Left forelimb (tissue), 1 donor: ENCODE measurements at regions not wholly inside any gene's neighbourhood (a gene's known extent, or its start where the extent isn't known, plus 50 kb on each side); places are given as distances from the start of the nearest gene placed in this dataset.
A peak's percentile ranks its signal among the peaks of the same experiment; 100 is the strongest.

Source experiments
- DNase-seq: peaks from one replicate; pipeline ENCODE4 v3.0.0-alpha.2; 2018; ENCODE audit warnings: low spot score

- DNase-seq: no peak
These were observed 154.1 kb upstream of the HS6ST1 start for GRCh38 chr2:128472789-128473174.

DNA sequence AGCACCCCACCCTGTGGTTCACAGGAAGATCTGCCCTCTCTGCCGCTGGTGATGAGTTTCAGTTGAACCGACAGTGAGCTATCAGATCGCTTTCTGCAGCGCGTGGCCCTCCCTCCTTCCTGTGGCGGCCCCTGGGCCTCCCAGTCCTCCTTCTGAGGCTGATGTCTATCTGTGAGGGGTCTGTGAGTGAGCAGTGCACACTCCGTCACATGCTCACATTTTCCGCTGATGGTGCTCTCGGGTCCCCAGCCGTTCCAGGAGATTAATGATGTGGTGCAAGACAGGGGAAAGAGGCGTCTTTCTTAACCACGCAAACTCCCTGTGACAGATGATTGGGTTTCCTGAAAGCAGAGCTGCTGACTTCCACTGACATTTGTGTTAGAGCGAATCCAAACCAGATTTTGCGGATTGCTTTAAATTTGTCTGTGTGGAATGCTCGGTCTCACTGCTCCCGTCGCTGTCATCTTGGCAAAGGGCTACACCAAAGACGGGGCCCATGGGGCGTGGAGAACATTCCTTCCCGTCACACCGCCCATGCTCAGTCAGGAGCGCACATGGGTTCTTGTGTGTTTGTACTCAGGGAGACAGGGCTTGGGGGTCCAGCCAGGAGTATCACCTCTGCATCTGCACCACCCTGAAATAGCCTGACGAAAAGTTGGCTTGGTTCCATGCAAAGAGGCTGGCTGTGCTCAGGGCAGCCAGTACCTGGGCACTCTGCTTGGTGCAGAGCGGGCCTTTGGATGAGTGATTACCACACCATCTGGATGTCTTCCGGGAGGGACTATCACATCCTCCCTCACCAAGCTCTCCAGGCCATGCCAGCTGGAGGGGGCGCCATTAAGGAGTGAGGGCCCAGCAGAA lies 154.7 kb upstream of the HS6ST1 start:
- peak; percentile 91 for DNase-seq

DNA sequence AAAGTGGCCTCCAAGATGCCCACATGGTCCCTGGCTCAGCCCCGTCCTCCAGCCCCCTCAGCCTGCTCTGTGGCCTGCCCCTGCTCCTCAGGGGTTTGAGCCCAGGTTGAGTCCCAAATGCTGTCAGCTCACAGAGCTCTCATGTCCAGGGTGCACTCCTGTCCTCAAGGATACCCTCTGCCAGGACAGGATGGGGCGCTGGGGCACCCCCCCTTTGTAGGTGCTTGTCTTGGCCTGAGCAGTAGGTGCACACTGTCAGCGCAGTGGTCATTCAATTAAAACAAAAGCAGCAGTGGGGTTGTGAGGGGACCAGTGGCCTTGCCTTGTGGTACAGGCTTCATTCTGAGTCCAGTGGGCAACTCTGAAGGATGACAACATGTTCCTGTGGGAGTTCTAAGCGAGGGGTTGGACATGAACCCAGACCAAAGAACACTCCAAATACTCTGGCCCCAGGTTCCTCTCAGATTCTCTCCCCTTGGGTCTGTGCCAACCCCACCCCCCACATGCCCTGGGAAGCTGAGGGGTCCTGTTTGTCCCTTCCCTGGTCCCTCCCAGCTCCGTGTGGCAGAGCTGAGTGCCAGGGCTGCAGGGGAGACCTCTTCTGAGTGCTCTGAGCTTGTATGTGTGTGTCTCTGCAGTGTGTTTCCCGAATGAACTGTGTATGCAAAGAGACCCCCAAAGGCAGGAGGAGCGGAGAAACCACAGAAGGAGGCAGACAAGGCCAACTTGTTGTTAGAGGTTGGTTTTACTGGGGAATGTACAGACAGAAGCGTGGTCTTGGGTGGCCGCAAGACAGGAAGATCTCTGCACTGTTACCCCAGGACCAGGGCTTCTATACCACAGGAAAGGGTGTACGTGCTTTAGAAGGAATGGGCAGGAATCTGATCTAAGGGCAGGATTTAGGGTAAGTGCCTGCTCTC lies 155.6 kb upstream of the HS6ST1 start:
- peak; percentile 67 for DNase-seq

- DNase-seq: peak; percentile 61
These were observed 156.3 kb upstream of the HS6ST1 start for GRCh38 chr2:128474962-128475361.

DNA sequence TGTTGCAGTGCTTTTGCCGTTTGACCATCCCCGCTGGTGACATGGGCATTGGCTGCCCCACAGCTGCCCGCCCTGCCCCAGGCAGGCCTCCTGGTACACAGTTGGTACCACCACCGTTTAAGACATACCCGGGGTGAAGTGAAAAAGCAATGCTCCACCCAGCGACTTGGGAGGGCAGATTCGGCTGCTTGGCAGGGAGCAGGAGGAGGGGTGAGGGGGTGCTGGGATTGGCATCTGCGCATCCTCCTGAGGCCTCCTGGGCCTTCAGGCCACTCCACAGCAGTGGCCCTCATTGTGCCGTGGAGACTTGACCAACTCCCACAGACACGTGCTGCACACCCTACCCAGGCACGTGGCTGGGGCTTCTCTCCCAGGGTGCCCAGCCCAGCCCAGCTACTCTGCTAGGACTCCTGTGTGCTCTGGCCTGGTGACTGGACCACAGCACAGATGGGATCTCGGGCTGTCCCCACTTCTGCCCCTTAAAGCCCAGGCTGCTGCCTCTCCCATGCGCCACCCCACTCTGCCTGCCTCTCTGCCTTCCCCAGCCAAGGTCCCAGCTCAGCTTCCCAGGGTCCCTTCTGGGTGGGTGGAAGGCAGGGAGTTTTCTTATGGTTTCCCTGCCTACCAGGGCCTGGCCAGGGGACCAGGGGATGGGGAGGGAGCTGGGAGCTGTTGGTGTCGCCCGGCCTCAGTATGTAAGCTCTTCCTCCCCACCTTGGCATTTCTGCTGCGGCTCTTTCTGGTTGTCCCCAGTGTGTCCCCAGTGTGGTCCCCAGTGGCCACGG lies 157.0 kb upstream of the HS6ST1 start:
- peak; percentile 58 for DNase-seq

GRCh38 chr2:128477026-128477820 lies 158.6 kb upstream of the HS6ST1 start:
- peak; percentile 26 for DNase-seq

GRCh38 chr2:128477891-128478290 lies 159.2 kb upstream of the HS6ST1 start:
- peak; percentile 14 for DNase-seq

DNA sequence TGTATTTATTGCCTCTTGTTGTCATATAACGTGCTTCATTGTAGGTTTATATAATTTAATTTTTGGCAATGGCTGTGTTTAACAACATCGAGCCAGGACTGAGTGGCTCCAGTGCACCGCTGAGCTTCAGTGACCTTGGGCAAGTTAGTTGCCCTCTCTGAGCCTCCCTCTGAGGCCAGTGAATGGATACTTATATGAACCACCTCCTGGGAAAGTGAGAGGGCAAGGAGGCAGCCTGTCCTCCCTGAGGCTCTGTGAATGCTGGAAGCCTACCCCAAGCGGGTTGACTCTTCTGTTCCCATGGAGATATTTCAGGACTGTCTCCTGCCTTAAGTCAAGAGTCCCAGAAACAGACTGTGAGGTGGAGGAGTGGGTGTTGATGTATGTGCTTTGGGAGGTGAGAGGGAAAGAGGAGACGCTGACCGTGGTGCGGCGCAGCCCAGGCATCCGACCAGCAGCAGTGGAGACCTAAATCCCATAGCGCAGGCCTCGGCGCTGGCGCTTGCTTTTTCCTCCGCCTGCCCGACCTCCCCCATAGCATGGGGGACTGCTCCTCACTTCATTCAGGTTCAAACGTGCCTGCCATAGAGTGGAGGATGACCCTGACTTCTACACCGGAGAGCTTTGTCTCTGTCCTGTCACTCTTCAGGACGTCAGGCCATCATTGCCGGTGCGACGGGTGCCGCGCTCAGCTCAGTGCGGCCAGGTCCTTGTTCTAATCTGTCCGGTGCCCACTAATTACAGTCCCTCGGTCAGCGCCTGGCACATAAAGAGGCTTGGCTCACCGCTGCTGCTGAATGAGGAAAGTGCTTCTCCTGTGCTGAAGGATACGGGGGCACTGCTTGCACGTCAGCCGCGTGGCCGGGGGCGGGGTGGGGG lies 167.3 kb upstream of the HS6ST1 start:
- no peak for DNase-seq

GRCh38 chr2:128486640-128487375 lies 168.1 kb upstream of the HS6ST1 start:
- no peak for DNase-seq

- DNase-seq: peak; percentile 9
These were observed 169.2 kb upstream of the HS6ST1 start for GRCh38 chr2:128487650-128488387.

DNA sequence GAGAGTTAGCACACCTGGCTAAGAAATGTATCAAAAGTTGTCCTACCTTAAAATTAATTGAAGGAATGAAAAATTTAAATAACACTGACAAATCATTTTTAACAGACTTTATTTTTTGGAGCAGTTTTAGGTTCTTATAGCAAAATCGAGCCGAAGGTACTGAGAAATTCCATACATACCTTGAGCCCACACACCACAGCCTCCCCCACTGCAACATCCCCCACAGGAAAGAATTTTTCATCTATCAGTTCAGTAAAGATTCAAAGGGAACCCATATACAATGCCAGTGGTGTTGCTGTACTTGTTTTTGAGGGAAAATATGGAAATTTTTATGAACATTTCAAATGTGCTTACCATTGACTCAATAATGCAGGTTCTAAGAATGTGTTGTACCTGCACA lies 169.8 kb upstream of the HS6ST1 start:
- DNase-seq: peak; percentile 17

GRCh38 chr2:128489526-128490273 lies 171.0 kb upstream of the HS6ST1 start:
- DNase-seq: peak; percentile 49

DNA sequence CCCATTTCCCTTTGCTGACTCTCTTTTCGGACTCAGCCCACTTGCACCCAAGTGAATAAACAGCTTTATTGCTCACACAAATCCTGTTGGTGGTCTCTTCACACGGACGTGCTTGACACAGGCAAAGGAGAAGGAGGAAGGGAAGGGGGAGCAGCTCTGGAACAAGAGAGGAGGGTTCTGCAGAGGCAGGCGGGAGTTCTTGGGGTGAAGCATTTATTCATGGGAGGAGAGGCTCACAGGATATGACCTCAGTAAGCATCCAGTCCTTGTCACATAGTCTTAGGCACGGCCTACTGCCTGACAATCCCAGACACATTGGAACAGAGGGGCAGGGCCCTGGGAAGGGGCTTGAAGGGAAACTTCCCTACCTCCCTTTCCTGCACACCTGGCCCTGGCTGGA lies 171.7 kb upstream of the HS6ST1 start:
- peak; percentile 31 for DNase-seq

DNA sequence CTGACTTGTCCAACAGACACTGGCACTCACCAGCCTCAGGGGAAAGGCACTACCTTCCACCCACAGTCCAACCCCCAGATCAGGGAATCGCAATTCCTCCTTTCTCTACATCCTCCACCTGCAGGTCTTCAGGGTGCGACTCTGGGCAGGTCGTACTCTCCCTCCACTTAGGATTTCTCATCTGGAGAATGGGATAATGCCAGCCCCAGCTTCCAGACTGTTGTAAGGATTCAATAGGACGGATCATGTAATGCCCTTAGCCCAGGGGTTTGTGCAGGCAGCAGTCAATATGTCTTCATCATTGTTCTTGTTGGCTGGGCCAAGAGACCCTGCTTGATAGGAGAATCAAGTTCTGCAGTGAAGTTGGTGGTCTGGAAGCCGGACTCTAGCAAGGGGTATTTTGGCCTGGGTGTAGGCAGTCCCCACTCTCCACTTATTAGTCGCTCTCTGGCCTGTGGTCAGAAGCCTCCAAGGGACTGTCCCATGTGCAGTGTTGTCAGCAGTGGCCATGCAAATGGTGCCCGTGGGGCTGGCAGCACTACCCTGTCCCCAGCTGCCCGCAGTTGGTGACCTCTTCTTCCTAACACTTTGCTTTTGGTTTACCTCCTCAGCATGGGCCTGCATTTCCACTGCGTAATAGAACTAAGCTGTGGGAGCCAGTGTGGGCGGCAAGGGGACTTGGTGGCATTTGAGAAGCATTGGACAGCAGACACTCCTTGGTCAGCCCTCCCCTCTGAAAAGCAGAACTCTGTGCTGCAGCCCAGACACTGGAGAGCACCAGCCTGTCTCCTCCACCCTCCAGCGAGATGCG lies 172.4 kb upstream of the HS6ST1 start:
- peak; percentile 15 for DNase-seq

DNA sequence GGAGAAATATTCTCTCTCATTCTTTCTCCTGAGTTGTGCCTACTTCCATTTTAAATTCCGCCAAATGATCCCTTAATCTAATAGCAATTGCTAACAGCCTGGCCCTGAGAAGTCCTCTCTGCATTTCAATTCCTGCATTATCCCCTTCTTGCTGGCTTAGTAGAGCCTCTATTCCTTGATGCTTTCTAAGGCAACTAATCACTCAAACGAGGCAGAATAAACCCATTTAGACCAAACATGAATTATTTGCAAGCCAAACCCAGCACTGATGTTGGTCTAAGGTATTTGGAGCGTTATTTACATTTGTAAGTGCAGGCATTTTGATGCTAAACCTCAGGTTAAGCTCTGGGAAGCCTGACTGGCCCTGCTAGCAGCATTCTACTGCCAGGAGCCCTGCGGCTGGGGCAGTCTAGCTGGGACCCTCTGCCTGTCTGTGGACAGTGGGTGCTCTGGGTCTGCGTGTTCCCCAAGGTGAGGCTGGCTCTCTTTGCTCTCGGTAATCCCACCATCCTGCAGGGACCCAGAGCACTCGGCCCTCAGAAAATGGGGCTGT lies 173.1 kb upstream of the HS6ST1 start:
- no peak for DNase-seq

DNA sequence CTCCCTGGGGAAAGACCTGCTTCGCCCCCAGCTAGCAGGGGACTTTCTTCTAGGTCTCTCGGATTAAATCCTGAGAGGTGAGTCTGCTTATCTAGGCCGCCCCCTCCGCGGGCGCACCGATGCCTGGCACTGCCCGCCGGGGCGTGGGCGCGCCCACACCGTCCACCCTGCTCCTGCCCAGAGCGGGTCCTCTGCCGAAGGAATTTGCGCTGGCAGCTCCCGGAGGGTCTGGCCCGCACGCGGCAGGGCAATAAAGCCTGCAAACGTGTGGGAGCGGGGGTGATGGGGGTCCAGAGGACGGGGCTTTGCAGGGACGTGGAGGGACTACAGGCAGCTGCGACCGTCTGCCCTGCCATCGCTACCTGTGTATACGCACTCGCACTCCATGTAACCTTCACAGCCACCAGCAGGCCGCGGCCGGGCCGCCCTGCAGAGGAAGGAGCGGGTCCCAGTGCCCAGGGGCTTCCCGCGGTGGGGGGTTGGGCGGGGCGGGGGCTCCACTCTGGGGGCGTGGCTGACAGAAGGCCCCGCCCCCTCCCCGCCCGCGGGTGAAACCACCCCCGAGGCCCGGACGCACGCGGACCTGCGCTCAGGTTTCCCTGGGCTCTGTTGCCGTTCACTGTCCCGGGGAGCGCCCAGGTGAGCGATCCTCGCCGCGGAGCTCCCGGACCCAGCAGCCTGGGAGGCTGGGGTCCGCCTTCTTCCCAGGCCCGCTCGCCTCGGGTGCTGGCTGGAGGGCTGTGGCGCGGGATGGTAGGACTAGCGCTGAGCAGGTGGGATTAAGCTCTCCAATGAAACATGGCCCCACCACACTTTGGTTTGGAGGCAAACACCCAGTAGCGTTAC lies 174.5 kb upstream of the HS6ST1 start:
- no peak for DNase-seq
